ENCODE measurements at regions not wholly inside any gene's neighbourhood (a gene's known extent, or its start where the extent isn't known, plus 50 kb on each side); places are given as distances from the start of the nearest gene placed in this dataset.

- no peak overlapping the region for H3K4me3 ChIP-seq (ENCODE audit: low read depth, low read length)
- TF ChIP-seq CTCF (IDR thresholded peaks at IDR 0.05; ENCODE audit: borderline replicate concordance, insufficient read depth, low read depth, low read length): no peak
These were observed 180.0 kb downstream of the CTTN start for GRCh38 chr11:70578371-70578770.

- TF ChIP-seq CTCF (IDR thresholded peaks at IDR 0.05; ENCODE audit: borderline replicate concordance, insufficient read depth, low read depth, low read length): no peak
These were observed 180.5 kb downstream of the CTTN start for GRCh38 chr11:70578831-70579230.

GRCh38 chr11:70579316-70579955, 181.1 kb downstream of the CTTN start:
- no peak for TF ChIP-seq CTCF (IDR thresholded peaks at IDR 0.05; ENCODE audit: borderline replicate concordance, insufficient read depth, low read depth, low read length)
- H3K4me3 ChIP-seq (ENCODE audit: low read depth, low read length): no peak overlapping the region

More at GRCh38 chr11:70578831-70579230, 180.5 kb downstream of the CTTN start:
- H3K4me3 ChIP-seq (ENCODE audit: low read depth, low read length): no peak overlapping the region

- H3K4me3 ChIP-seq (ENCODE audit: low read depth, low read length): no peak overlapping the region
- TF ChIP-seq CTCF (IDR thresholded peaks at IDR 0.05; ENCODE audit: borderline replicate concordance, insufficient read depth, low read depth, low read length): no peak
These were observed 181.9 kb downstream of the CTTN start for GRCh38 chr11:70580036-70580805.

DNA sequence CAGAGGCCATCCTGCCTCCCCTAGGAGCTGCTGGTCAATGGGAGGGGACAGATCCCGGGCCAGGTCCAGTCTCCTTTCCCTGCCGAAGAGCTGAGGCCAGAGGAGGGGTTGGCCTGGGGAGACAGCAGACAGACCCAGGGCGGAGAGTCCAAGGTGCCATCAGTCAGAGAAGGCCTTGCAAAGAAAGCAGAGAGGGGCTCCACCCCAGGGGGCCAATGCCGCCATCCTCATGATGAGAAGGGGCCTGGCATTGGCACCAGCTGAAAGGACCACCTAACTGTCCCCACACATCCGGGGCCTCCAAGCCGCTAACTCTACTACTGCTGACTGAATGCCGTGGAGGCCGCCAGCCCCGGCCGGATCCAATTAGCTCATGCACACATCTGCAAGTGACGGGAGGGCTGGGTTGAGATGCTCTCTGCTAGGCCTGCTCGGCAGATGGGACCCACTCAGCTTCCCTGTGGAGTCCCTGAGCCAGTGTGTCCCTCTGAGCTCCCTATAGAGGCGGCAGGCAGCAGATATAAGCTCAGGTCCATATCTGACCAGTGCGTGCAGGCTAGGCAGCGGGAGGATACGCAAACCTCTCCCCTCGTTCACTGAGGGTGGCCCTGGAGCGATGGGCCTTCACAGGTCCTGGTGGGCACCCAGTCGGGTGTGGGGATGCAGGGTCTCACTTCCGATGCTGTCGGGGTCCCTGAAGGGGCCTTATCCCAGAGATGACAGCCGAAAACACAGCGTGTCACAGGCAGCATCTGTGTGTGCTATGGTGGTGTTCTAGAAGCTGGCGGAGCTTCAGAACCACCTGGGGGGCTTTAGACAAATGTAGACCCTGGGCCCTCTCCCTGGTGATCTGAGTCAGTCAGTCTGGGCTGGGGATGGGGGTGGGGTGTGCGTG, 183.9 kb downstream of the CTTN start:
- TF ChIP-seq CTCF (IDR thresholded peaks at IDR 0.05; ENCODE audit: borderline replicate concordance, insufficient read depth, low read depth, low read length): no peak

GRCh38 chr11:70582886-70583641, 184.7 kb downstream of the CTTN start:
- no peak for TF ChIP-seq CTCF (IDR thresholded peaks at IDR 0.05; ENCODE audit: borderline replicate concordance, insufficient read depth, low read depth, low read length)
- H3K4me3 ChIP-seq (ENCODE audit: low read depth, low read length): no peak overlapping the region

More for the DNA sequence above, 183.9 kb downstream of the CTTN start:
- no peak overlapping the region for H3K4me3 ChIP-seq (ENCODE audit: low read depth, low read length)
